Adrenal gland (tissue), 9 donors: ENCODE measurements at regions not wholly inside any gene's neighbourhood (a gene's known extent, or its start where the extent isn't known, plus 50 kb on each side); places are given as distances from the start of the nearest gene placed in this dataset.

Experiments used
- DNase-seq, 7 donors: peaks; one replicate each; pipeline ENCODE4 v3.0.0-alpha.2; 2019 to 2020
- H3K27ac ChIP-seq, 5 donors: fragments of 200-600 bp; sonication (generic) in 4 of 5; 1 replicate in 3 of 5; 2 replicates in 2 of 5; pipeline versions ENCODE4 v1.5.1 to v1.8.0; 2016 to 2020; ENCODE audit warnings: mild to moderate bottlenecking in 1 of 5
- H3K27me3 ChIP-seq: fragments of 200-600 bp; 2 replicates; pipeline ENCODE4 v1.8.0; 2021
- H3K36me3 ChIP-seq, 2 donors: fragments of 200-600 bp; replicated peaks in 1 of 2; 1 replicate in 1 of 2; 2 replicates in 1 of 2; pipeline versions ENCODE4 v1.5.1 to v1.8.0; 2018 to 2022
- H3K4me1 ChIP-seq, 2 donors: fragments of 200-600 bp; replicated peaks in 1 of 2; 1 replicate in 1 of 2; 2 replicates in 1 of 2; pipeline versions ENCODE4 v1.5.1 to v1.8.0; 2018 to 2021
- H3K4me3 ChIP-seq, 4 donors: fragments of 200-600 bp; sonication (generic) in 3 of 4; one replicate each; pipeline ENCODE4 v1.5.1; 2016 to 2018
- H3K9me3 ChIP-seq, 3 donors: fragments of 200-600 bp; sonication (generic) in 1 of 3; replicated peaks in 1 of 3; 1 replicate in 2 of 3; 2 replicates in 1 of 3; pipeline versions ENCODE4 v1.5.1 to v1.8.0; 2016 to 2021
- CTCF ChIP-seq, 6 experiments: fragments of 450-650 bp in 4 of 6; fragments of 200-600 bp in 2 of 6; sonication (generic) in 1 of 6; IDR thresholded peaks; 1 replicate in 5 of 6; 2 replicates in 1 of 6; pipeline versions ENCODE4 v1.5.1 to v1.8.0; 2016 to 2021; ENCODE audit warnings: antibody characterized with exemption in 6 of 6, mild to moderate bottlenecking in 2 of 6, moderate library complexity in 1 of 6
- POLR2A ChIP-seq, 2 donors: fragments of 450-650 bp; IDR thresholded peaks; one replicate each; pipeline ENCODE4 v1.6.1; 2017; ENCODE audit warnings: antibody characterized with exemption in 2 of 2, mild to moderate bottlenecking in 2 of 2, moderate library complexity in 1 of 2
- WGBS, 4 donors: extraction: QIAGEN DNeasy Blood & Tissue Kit in 2 of 4; methylation state at CpG; one replicate each; pipeline versions ENCODE4 v1.1.5 to v1.1.7; 2013 to 2017; 5-methylcytosine and 5-hydroxymethylcytosine counted together
- intact Hi-C, 2 donors: fragments of 100-400 bp; cut with DNase I; formaldehyde crosslinking; loops; one replicate each; pipeline versions ENCODE4 v1.14.1 to v1.15.0; 2022 to 2023
- donor health status: healthy with polysubstance abuse.
- donor health status: Bipolar disorder and iron deficiency.
- donor health status: DM: yes; HTN: yes; CAD: no.
- donor health status: DM: no; HTN: no; CAD: no.
- donor health status: DM: no; HTN: no; CAD: no.

GRCh38 chr2:156037482-156037881 lies 295.0 kb downstream of the NR4A2 start:
- Histone ChIP-seq H3K9me3 (no peaks in the 10 kb centered on the region), H3K4me3 (no peak overlapping the region), H3K36me3 (no peaks in the 10 kb centered on the region), H3K27ac (no peak overlapping the region), H3K27me3 (no peaks in the 10 kb centered on the region), H3K4me1 (no peaks in the 10 kb centered on the region)
- DNase-seq: no peak
- TF ChIP-seq CTCF (IDR thresholded peaks at IDR 0.05) (no peak), POLR2A (IDR thresholded peaks at IDR 0.05) (no peak)
- WGBS, 4 donors: 92 to 98% (median 96%) methylated on average over 1 of the region's 1 CpG
- intact Hi-C loops: no loop called here

- no peak overlapping the region for H3K4me3 ChIP-seq
- no peak for DNase-seq
- H3K9me3 ChIP-seq: no peaks in the 10 kb centered on the region
- H3K36me3 ChIP-seq: no peaks in the 10 kb centered on the region
- TF ChIP-seq POLR2A (IDR thresholded peaks at IDR 0.05) (no peak), CTCF (IDR thresholded peaks at IDR 0.05) (no peak)
- no peaks in the 10 kb centered on the region for H3K27me3 ChIP-seq
- no peaks in the 10 kb centered on the region for H3K4me1 ChIP-seq
- no peak overlapping the region for H3K27ac ChIP-seq
- 67 to 94% (median 84%) methylated on average over 3 of the region's 3 CpGs for WGBS, 4 donors
- intact Hi-C loops: no loop called here
Observed at GRCh38 chr2:156031121-156031520, 301.4 kb downstream of the NR4A2 start.

GRCh38 chr2:156023229-156023869 lies 309.2 kb downstream of the NR4A2 start:
- intact Hi-C loops: no loop called here

More at GRCh38 chr2:156023229-156023869, 309.2 kb downstream of the NR4A2 start:
- Histone ChIP-seq H3K4me3 (no peak overlapping the region), H3K27ac (no peak overlapping the region), H3K4me1 (no peaks in the 10 kb centered on the region), H3K9me3 (no peaks in the 10 kb centered on the region), H3K36me3 (no peaks in the 10 kb centered on the region), H3K27me3 (no peaks in the 10 kb centered on the region)
- TF ChIP-seq CTCF (IDR thresholded peaks at IDR 0.05) (no peak), POLR2A (IDR thresholded peaks at IDR 0.05) (no peak)
- no peak for DNase-seq
- 71 to 84% (median 78%) methylated on average over 2 of the region's 2 CpGs for WGBS, 4 donors
